ENCODE measurements at regions not wholly inside any gene's neighbourhood (a gene's known extent, or its start where the extent isn't known, plus 50 kb on each side); places are given as distances from the start of the nearest gene placed in this dataset.
"Not testable (repeated sequence)": the region's sequence is repeated elsewhere in the genome, so short reads cannot be mapped to it uniquely, and the experiment has no call there.

GRCh38 chr14:88929656-88930436 is 105.4 kb downstream of the TTC8 start:
- no peak for DNase-seq (ENCODE audit: low read depth in 2 of 2)

GRCh38 chr14:88931321-88932110 is 107.1 kb downstream of the TTC8 start:
- DNase-seq (ENCODE audit: low read depth in 2 of 2): no peak

GRCh38 chr14:88933191-88933590 is 108.7 kb downstream of the TTC8 start:
- no peak for DNase-seq (ENCODE audit: low read depth in 2 of 2)

- no peak for DNase-seq (ENCODE audit: low read depth in 2 of 2)
These were observed 109.9 kb downstream of the TTC8 start for GRCh38 chr14:88934351-88934806.

- DNase-seq (ENCODE audit: low read depth in 2 of 2): no peak
These were observed 110.6 kb downstream of the TTC8 start for GRCh38 chr14:88935083-88935482.

- DNase-seq (ENCODE audit: low read depth in 2 of 2): no peak
These were observed 113.3 kb downstream of the TTC8 start for GRCh38 chr14:88937706-88938105.

GRCh38 chr14:88940671-88941070 is 116.2 kb downstream of the TTC8 start:
- DNase-seq (ENCODE audit: low read depth in 2 of 2): no peak

- no peak for DNase-seq (ENCODE audit: low read depth in 2 of 2)
These were observed 117.0 kb downstream of the TTC8 start for GRCh38 chr14:88941414-88941813.

GRCh38 chr14:88947646-88948598 is 123.5 kb downstream of the TTC8 start:
- DNase-seq (ENCODE audit: low read depth in 2 of 2): no peak

GRCh38 chr14:88950069-88950468 is 125.6 kb downstream of the TTC8 start:
- no peak for DNase-seq (ENCODE audit: low read depth in 2 of 2)

GRCh38 chr14:88951370-88951769 is 126.9 kb downstream of the TTC8 start:
- DNase-seq (ENCODE audit: low read depth in 2 of 2): no peak

- no peak for DNase-seq (ENCODE audit: low read depth in 2 of 2)
These were observed 128.4 kb downstream of the TTC8 start for GRCh38 chr14:88952901-88953300.

GRCh38 chr14:88955455-88955854 is 131.0 kb downstream of the TTC8 start:
- DNase-seq (ENCODE audit: low read depth in 2 of 2): no peak

GRCh38 chr14:88960496-88960895 is 136.0 kb downstream of the TTC8 start:
- DNase-seq (ENCODE audit: low read depth in 2 of 2): no peak

- DNase-seq (ENCODE audit: low read depth in 2 of 2): no peak
These were observed 136.8 kb downstream of the TTC8 start for GRCh38 chr14:88961214-88961613.

GRCh38 chr14:88962356-88962755 is 137.9 kb downstream of the TTC8 start:
- no peak for DNase-seq (ENCODE audit: low read depth in 2 of 2)

- no peak for DNase-seq (ENCODE audit: low read depth in 2 of 2)
These were observed 142.8 kb downstream of the TTC8 start for GRCh38 chr14:88967299-88967698.

- DNase-seq (ENCODE audit: low read depth in 2 of 2): no peak
These were observed 150.8 kb downstream of the TTC8 start for GRCh38 chr14:88975043-88975830.

- DNase-seq (ENCODE audit: low read depth in 2 of 2): no peak
These were observed 151.5 kb downstream of the TTC8 start for GRCh38 chr14:88975926-88976325.

- DNase-seq (ENCODE audit: low read depth in 2 of 2): not testable (repeated sequence)
These were observed 156.5 kb downstream of the TTC8 start for GRCh38 chr14:88980907-88981306.

GRCh38 chr14:88981948-88982347 is 157.5 kb downstream of the TTC8 start:
- no peak for DNase-seq (ENCODE audit: low read depth in 2 of 2)
